GM12878 (cell line): ENCODE measurements at regions not wholly inside any gene's neighbourhood (a gene's known extent, or its start where the extent isn't known, plus 50 kb on each side); places are given as distances from the start of the nearest gene placed in this dataset.
"Not testable (repeated sequence)": the region's sequence is repeated elsewhere in the genome, so short reads cannot be mapped to it uniquely, and the experiment has no call there.

Experiments used
- ATAC-seq: fragments of 200-7000 bp; cut with Tn5 transposase; 3 replicates; pipeline ENCODE4 v1.9.1; 2020; ENCODE audit warnings: mild to moderate bottlenecking, moderate library complexity
- BruUV-seq: library from RNA; stranded (reverse); fragments of 400-500 nt; replicated peaks from 2 replicates; lab custom pipeline; 2021; lab: Mats Ljungman, UMichigan
- CTCF ChIA-PET: fragments of 300-600 bp; sonication (Branson Sonifier 250); formaldehyde crosslinking; extraction: SDS; loops from one replicate; lab custom pipeline; 2021; ENCODE audit warnings: inconsistent platforms; lab: Yijun Ruan, JAX
- POLR2A ChIA-PET: fragments of 350-600 bp; formaldehyde crosslinking; extraction: SDS; loops from one replicate; lab custom pipeline; 2021; ENCODE audit warnings: inconsistent platforms; lab: Charles Lee
- RAD21 ChIA-PET: fragments of 300-600 bp; sonication (Branson Sonifier 250); formaldehyde crosslinking; loops from one replicate; lab custom pipeline; 2023; ENCODE audit warnings: antibody characterized with exemption; ENCODE audit not compliant: unreplicated experiment; lab: Charles Lee
- SMC1A ChIA-PET: fragments of 300-600 bp; sonication (Branson Sonifier 250); formaldehyde crosslinking; loops from one replicate; lab custom pipeline; 2023; ENCODE audit not compliant: unreplicated experiment, uncharacterized antibody; lab: Charles Lee
- DNase-seq: peaks from one replicate; pipeline ENCODE4 v3.0.0-alpha.2; 2011; ENCODE audit warnings: low read depth, low spot score
- FAIRE-seq: peaks from 3 replicates; lab custom pipeline; 2011; peaks lifted over from hg19 to GRCh38; lab: Jason Lieb, UNC
- H2AFZ ChIP-seq: 2 replicates; pipeline ENCODE4 v1.6.0; 2011; ENCODE audit warnings: low read depth, low read length, control low read depth; ENCODE audit not compliant: control insufficient read depth
- H3K27ac ChIP-seq: 2 replicates; pipeline ENCODE4 v1.5.1; 2011; ENCODE audit warnings: control low read depth; ENCODE audit not compliant: control insufficient read depth, insufficient read depth
- H3K27me3 ChIP-seq, 2 experiments: replicated peaks in 1 of 2; 2 replicates each; pipeline versions ENCODE4 v1.6.0 to v1.6.1; 2011; ENCODE audit warnings: low read length in 1 of 2; ENCODE audit not compliant: control insufficient read depth in 2 of 2, insufficient read depth in 2 of 2
- H3K36me3 ChIP-seq, 2 experiments: 2 replicates each; pipeline ENCODE4 v1.5.1; 2011; ENCODE audit warnings: low read length in 1 of 2; ENCODE audit not compliant: control insufficient read depth in 2 of 2, insufficient read depth in 2 of 2
- H3K4me1 ChIP-seq: 2 replicates; pipeline ENCODE4 v1.6.1; 2011; ENCODE audit warnings: mild to moderate bottlenecking, low read length, moderate library complexity, mixed read lengths; ENCODE audit not compliant: control insufficient read depth, insufficient read depth
- H3K4me2 ChIP-seq: 2 replicates; pipeline ENCODE4 v1.6.0; 2011; ENCODE audit warnings: control low read depth; ENCODE audit not compliant: control insufficient read depth, insufficient read depth
- H3K4me3 ChIP-seq: fragments of 200-600 bp; sonication (generic); 2 replicates; pipeline ENCODE4 v1.5.1; 2016
- H3K79me2 ChIP-seq: 2 replicates; pipeline ENCODE4 v1.6.0; 2011; ENCODE audit warnings: low read length; ENCODE audit not compliant: control insufficient read depth, insufficient read depth
- H3K9ac ChIP-seq: 2 replicates; pipeline ENCODE4 v1.8.0; 2011; ENCODE audit warnings: low read length, control low read depth, mixed read lengths; ENCODE audit not compliant: control insufficient read depth, insufficient read depth
- H3K9me3 ChIP-seq: replicated peaks from 3 replicates; pipeline ENCODE4 v1.5.1; 2011; ENCODE audit warnings: mild to moderate bottlenecking, low read length; ENCODE audit not compliant: control insufficient read depth, insufficient read depth
- H4K20me1 ChIP-seq: 2 replicates; pipeline ENCODE4 v1.6.0; 2011; ENCODE audit not compliant: control insufficient read depth, insufficient read depth
- WGBS: methylation state at CpG from one replicate; pipeline ENCODE4 v1.1.6; 2016; ENCODE audit warnings: low lambda C conversion rate; ENCODE audit not compliant: insufficient replicate concordance, insufficient coverage; ENCODE audit errors: missing lambda C conversion rate; 5-methylcytosine and 5-hydroxymethylcytosine counted together
- in situ Hi-C: fragments of 300-500 bp; cut with MboI; formaldehyde crosslinking; loops from 9 replicates; pipeline ENCODE4 v1.14.3; 2018; ENCODE audit warnings: mixed read lengths
- intact Hi-C: fragments of 100-400 bp; cut with micrococcal nuclease; formaldehyde crosslinking; loops from one replicate; pipeline ENCODE4 v1.14.2; 2022; ENCODE audit not compliant: unreplicated experiment

- H3K4me3 ChIP-seq, H3K79me2 ChIP-seq, H3K36me3 ChIP-seq, H3K4me2 ChIP-seq, H3K9me3 ChIP-seq, H2AFZ ChIP-seq, in situ Hi-C loops, BruUV-seq, H3K4me1 ChIP-seq, H3K27ac ChIP-seq, POLR2A ChIA-PET, intact Hi-C loops, H3K27me3 ChIP-seq, CTCF ChIA-PET, DNase-seq, H4K20me1 ChIP-seq, SMC1A ChIA-PET, RAD21 ChIA-PET, FAIRE-seq, ATAC-seq, H3K9ac ChIP-seq: not testable (repeated sequence)
- 100% methylated on average over 2 of the region's 16 CpGs for WGBS
These were observed 2702.1 kb upstream of the TPTE start for GRCh38 chr21:7819301-7819700.

GRCh38 chr21:7825627-7826026 is 2695.8 kb upstream of the TPTE start:
- in situ Hi-C loops, intact Hi-C loops, FAIRE-seq, RAD21 ChIA-PET, POLR2A ChIA-PET, H3K27me3 ChIP-seq, H4K20me1 ChIP-seq, H2AFZ ChIP-seq, H3K9me3 ChIP-seq, SMC1A ChIA-PET, H3K4me1 ChIP-seq, H3K9ac ChIP-seq, H3K4me3 ChIP-seq, H3K36me3 ChIP-seq, H3K79me2 ChIP-seq, H3K4me2 ChIP-seq, BruUV-seq, CTCF ChIA-PET, H3K27ac ChIP-seq, ATAC-seq, DNase-seq: not testable (repeated sequence)
- WGBS, result no CpG with 5 or more reads among the region's 10 CpGs

- POLR2A ChIA-PET, SMC1A ChIA-PET, BruUV-seq, H3K27ac ChIP-seq, RAD21 ChIA-PET, ATAC-seq, H3K27me3 ChIP-seq, H3K79me2 ChIP-seq, H3K9ac ChIP-seq, DNase-seq, H3K9me3 ChIP-seq, in situ Hi-C loops, H4K20me1 ChIP-seq, H3K4me2 ChIP-seq, CTCF ChIA-PET, H2AFZ ChIP-seq, H3K4me3 ChIP-seq, H3K36me3 ChIP-seq, intact Hi-C loops, H3K4me1 ChIP-seq, FAIRE-seq: not testable (repeated sequence)
- WGBS, result no CpG with 5 or more reads among the region's 6 CpGs
These were observed 2695.2 kb upstream of the TPTE start for GRCh38 chr21:7826174-7826573.

GRCh38 chr21:7828260-7828659 is 2693.1 kb upstream of the TPTE start:
- H3K9ac ChIP-seq, FAIRE-seq, H2AFZ ChIP-seq, H3K79me2 ChIP-seq, H4K20me1 ChIP-seq, H3K4me1 ChIP-seq, BruUV-seq, POLR2A ChIA-PET, H3K4me2 ChIP-seq, SMC1A ChIA-PET, H3K27me3 ChIP-seq, H3K36me3 ChIP-seq, CTCF ChIA-PET, H3K4me3 ChIP-seq, H3K27ac ChIP-seq, DNase-seq, RAD21 ChIA-PET, ATAC-seq, intact Hi-C loops, in situ Hi-C loops, H3K9me3 ChIP-seq: not testable (repeated sequence)
- WGBS, result no CpG with 5 or more reads among the region's 7 CpGs
